ENCODE measurements at regions not wholly inside any gene's neighbourhood (a gene's known extent, or its start where the extent isn't known, plus 50 kb on each side); places are given as distances from the start of the nearest gene placed in this dataset.

- H3K36me3 ChIP-seq (ENCODE audit: insufficient read depth, low read length, poor library complexity, severe bottlenecking) = no peaks in the 10 kb centered on the region
- peak; percentile 10 for DNase-seq (ENCODE audit: low spot score)
- TF ChIP-seq CTCF (conservative IDR thresholded peaks at IDR 0.05; ENCODE audit: low read depth, low read length) = no peak
- TF ChIP-seq EZH2 (IDR thresholded peaks at IDR 0.05; ENCODE audit: borderline replicate concordance, low read depth, low read length, poor library complexity, severe bottlenecking) = no peak
- no peaks in the 10 kb centered on the region for H3K4me1 ChIP-seq (ENCODE audit: insufficient read depth, low read length, poor library complexity, severe bottlenecking)
- ChIA-PET POLR2A (ENCODE audit: low non-redundant PET) (interaction anchor here (0.6 to 0.7 kb wide), 2 partner anchors 77 to 84 kb away, joined by 3 to 5 read pairs; no protein-coding TSS in a partner anchor), CTCF (no interaction called here)
- H3K27me3 ChIP-seq (replicated peaks; ENCODE audit: insufficient read depth, low read depth, low read length, poor library complexity) = no peaks in the 10 kb centered on the region
- no peak overlapping the region for H3K27ac ChIP-seq (ENCODE audit: low read depth, low read length, poor library complexity, severe bottlenecking)
- H3K4me3 ChIP-seq (ENCODE audit: low read depth, low read length, poor library complexity, severe bottlenecking) = no peak overlapping the region
- BruUV-seq (replicated peaks) = no TSS peak
- no peaks in the 10 kb centered on the region for H3K9me3 ChIP-seq (ENCODE audit: low read depth, low read length, poor library complexity, severe bottlenecking)
- intact Hi-C loops (cut with micrococcal nuclease; ENCODE audit: unreplicated experiment) = no loop called here
Observed at GRCh38 chr2:138087751-138088593, 123.7 kb downstream of the HNMT start.

GRCh38 chr2:138090330-138090729 lies 126.1 kb downstream of the HNMT start:
- BruUV-seq (replicated peaks) = no TSS peak
- POLR2A ChIA-PET (ENCODE audit: low non-redundant PET) = no interaction called here
- no peaks in the 10 kb centered on the region for H3K4me1 ChIP-seq (ENCODE audit: insufficient read depth, low read length, poor library complexity, severe bottlenecking)
- no peak overlapping the region for H3K27ac ChIP-seq (ENCODE audit: low read depth, low read length, poor library complexity, severe bottlenecking)
- H3K36me3 ChIP-seq (ENCODE audit: insufficient read depth, low read length, poor library complexity, severe bottlenecking) = no peaks in the 10 kb centered on the region
- CTCF ChIA-PET = interaction anchor here (0.6 to 1.0 kb wide), 3 partner anchors 201 to 697 kb away, joined by 3 to 4 read pairs (median 3); no protein-coding TSS in a partner anchor
- H3K27me3 ChIP-seq (replicated peaks; ENCODE audit: insufficient read depth, low read depth, low read length, poor library complexity) = no peaks in the 10 kb centered on the region
- no peak overlapping the region for H3K4me3 ChIP-seq (ENCODE audit: low read depth, low read length, poor library complexity, severe bottlenecking)
- intact Hi-C loops (cut with micrococcal nuclease; ENCODE audit: unreplicated experiment) = loop anchor here (1.0 to 10.0 kb wide), 2 partner anchors 143 to 206 kb away; no protein-coding TSS in a partner anchor
- peak; percentile 35 for DNase-seq (ENCODE audit: low spot score)
- no peaks in the 10 kb centered on the region for H3K9me3 ChIP-seq (ENCODE audit: low read depth, low read length, poor library complexity, severe bottlenecking)
- TF ChIP-seq CTCF (conservative IDR thresholded peaks at IDR 0.05; ENCODE audit: low read depth, low read length) (peak; percentile 61), EZH2 (IDR thresholded peaks at IDR 0.05; ENCODE audit: borderline replicate concordance, low read depth, low read length, poor library complexity, severe bottlenecking) (no peak)

GRCh38 chr2:138093455-138093854 lies 129.2 kb downstream of the HNMT start:
- Histone ChIP-seq H3K27ac (ENCODE audit: low read depth, low read length, poor library complexity, severe bottlenecking) (no peak overlapping the region), H3K4me3 (ENCODE audit: low read depth, low read length, poor library complexity, severe bottlenecking) (no peak overlapping the region), H3K27me3 (replicated peaks; ENCODE audit: insufficient read depth, low read depth, low read length, poor library complexity) (no peaks in the 10 kb centered on the region), H3K9me3 (ENCODE audit: low read depth, low read length, poor library complexity, severe bottlenecking) (no peaks in the 10 kb centered on the region), H3K4me1 (ENCODE audit: insufficient read depth, low read length, poor library complexity, severe bottlenecking) (no peaks in the 10 kb centered on the region), H3K36me3 (ENCODE audit: insufficient read depth, low read length, poor library complexity, severe bottlenecking) (no peaks in the 10 kb centered on the region)
- no TSS peak for BruUV-seq (replicated peaks)
- ChIA-PET CTCF (no interaction called here), POLR2A (ENCODE audit: low non-redundant PET) (no interaction called here)
- DNase-seq (ENCODE audit: low spot score) = no peak
- intact Hi-C loops (cut with micrococcal nuclease; ENCODE audit: unreplicated experiment) = loop anchor here (10.0 kb wide), 1 partner anchor 209 kb away; no protein-coding TSS in a partner anchor
- TF ChIP-seq CTCF (conservative IDR thresholded peaks at IDR 0.05; ENCODE audit: low read depth, low read length) = no peak
- TF ChIP-seq EZH2 (IDR thresholded peaks at IDR 0.05; ENCODE audit: borderline replicate concordance, low read depth, low read length, poor library complexity, severe bottlenecking) = no peak
